Liver (tissue), 3 donors: ENCODE measurements at regions not wholly inside any gene's neighbourhood (a gene's known extent, or its start where the extent isn't known, plus 50 kb on each side); places are given as distances from the start of the nearest gene placed in this dataset.

Experiments used
- CTCF ChIP-seq: fragments of 150-350 bp; IDR thresholded peaks from 2 replicates; pipeline ENCODE4 v1.5.1; 2017; ENCODE audit warnings: improper control_type of control experiment, low read depth, low read length; ENCODE audit not compliant: missing input control
- FOXA1 ChIP-seq: IDR thresholded peaks from 2 replicates; pipeline ENCODE4 v1.6.1; 2016; ENCODE audit warnings: antibody characterized with exemption
- GABPA ChIP-seq, 2 donors: IDR thresholded peaks in 1 of 2; conservative IDR thresholded peaks in 1 of 2; 2 replicates each; pipeline ENCODE4 v1.6.1; 2016; ENCODE audit warnings: antibody characterized with exemption in 2 of 2, mild to moderate bottlenecking in 1 of 2, moderate library complexity in 1 of 2
- HNF4G ChIP-seq: IDR thresholded peaks from 2 replicates; pipeline ENCODE4 v1.6.1; 2016; ENCODE audit warnings: antibody characterized with exemption
- JUND ChIP-seq, 2 donors: IDR thresholded peaks; 2 replicates each; pipeline ENCODE4 v1.6.1; 2016; ENCODE audit warnings: antibody characterized with exemption in 2 of 2
- MAX ChIP-seq: IDR thresholded peaks from 2 replicates; pipeline ENCODE4 v1.6.1; 2016; ENCODE audit warnings: antibody characterized with exemption
- NR2F2 ChIP-seq: IDR thresholded peaks from 2 replicates; pipeline ENCODE4 v1.6.1; 2016; ENCODE audit warnings: antibody characterized with exemption
- RAD21 ChIP-seq, 2 donors: IDR thresholded peaks; 2 replicates each; pipeline ENCODE4 v1.6.1; 2016; ENCODE audit warnings: antibody characterized with exemption in 2 of 2, mild to moderate bottlenecking in 2 of 2
- REST ChIP-seq: IDR thresholded peaks from 2 replicates; pipeline ENCODE4 v1.6.1; 2016; ENCODE audit warnings: antibody characterized with exemption, mild to moderate bottlenecking
- SP1 ChIP-seq: IDR thresholded peaks from 2 replicates; pipeline ENCODE4 v1.6.1; 2018; ENCODE audit warnings: antibody characterized with exemption, mild to moderate bottlenecking
- TAF1 ChIP-seq: conservative IDR thresholded peaks from 2 replicates; pipeline ENCODE4 v1.6.1; 2016; ENCODE audit warnings: antibody characterized with exemption, mild to moderate bottlenecking
- YY1 ChIP-seq: IDR thresholded peaks from 2 replicates; pipeline ENCODE4 v1.6.1; 2016; ENCODE audit warnings: antibody characterized with exemption, mild to moderate bottlenecking
- ZBTB33 ChIP-seq: IDR thresholded peaks from 2 replicates; pipeline ENCODE4 v1.6.1; 2016; ENCODE audit warnings: antibody characterized with exemption
- TF ChIP-seq, protein P1 (sequence below): IDR thresholded peaks from 2 replicates; pipeline ENCODE4 v1.6.1; 2016; ENCODE audit warnings: antibody characterized with exemption
- donor health status: healthy.
- donor health status: healthy.

GRCh38 chr22:47757741-47758140 is 995.3 kb downstream of the TBC1D22A start:
- TF ChIP-seq CTCF (no peak), REST (no peak), NR2F2 (no peak), RAD21 (IDR thresholded peaks at IDR 0.05) (no peak), MAX (no peak), ZBTB33 (no peak), HNF4G (no peak), SP1 (no peak), JUND (IDR thresholded peaks at IDR 0.05) (no peak), TAF1 (no peak), GABPA (IDR thresholded peaks at IDR 0.05 in 1 of 2, conservative IDR thresholded peaks at IDR 0.05 in 1 of 2) (no peak), YY1 (no peak), FOXA1 (no peak)
- TF ChIP-seq, protein P1, sequence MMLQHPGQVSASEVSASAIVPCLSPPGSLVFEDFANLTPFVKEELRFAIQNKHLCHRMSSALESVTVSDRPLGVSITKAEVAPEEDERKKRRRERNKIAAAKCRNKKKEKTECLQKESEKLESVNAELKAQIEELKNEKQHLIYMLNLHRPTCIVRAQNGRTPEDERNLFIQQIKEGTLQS, result no peak
